ENCODE measurements at regions not wholly inside any gene's neighbourhood (a gene's known extent, or its start where the extent isn't known, plus 50 kb on each side); places are given as distances from the start of the nearest gene placed in this dataset.

- DNase-seq = no peak
Observed at GRCh38 chr3:124569761-124570160, 160.5 kb upstream of the UMPS start.

GRCh38 chr3:124570232-124570631 is 160.0 kb upstream of the UMPS start:
- DNase-seq = no peak

- DNase-seq = no peak
Observed at GRCh38 chr3:124572851-124573405, 157.3 kb upstream of the UMPS start.

GRCh38 chr3:124574012-124574411 is 156.2 kb upstream of the UMPS start:
- DNase-seq = no peak

GRCh38 chr3:124576565-124577493 is 153.4 kb upstream of the UMPS start:
- no peak for DNase-seq

- no peak for DNase-seq
Observed at GRCh38 chr3:124577494-124578167, 152.6 kb upstream of the UMPS start.

GRCh38 chr3:124579641-124580040 is 150.6 kb upstream of the UMPS start:
- DNase-seq = no peak

GRCh38 chr3:124582196-124582595 is 148.1 kb upstream of the UMPS start:
- DNase-seq = no peak

GRCh38 chr3:124582621-124583395 is 147.4 kb upstream of the UMPS start:
- DNase-seq = no peak

- no peak for DNase-seq
Observed at GRCh38 chr3:124584245-124584551, 146.1 kb upstream of the UMPS start.

- DNase-seq = peak in 22 of 56 donors; percentile 9 to 55 (median 26)
Observed at GRCh38 chr3:124584552-124585391, 145.5 kb upstream of the UMPS start.

GRCh38 chr3:124586126-124587052 is 143.9 kb upstream of the UMPS start:
- DNase-seq = peak in 1 of 56 donors; percentile 15

- DNase-seq = peak in 2 of 56 donors; percentile 12 to 27
Observed at GRCh38 chr3:124587053-124587408, 143.2 kb upstream of the UMPS start.

- DNase-seq = no peak
Observed at GRCh38 chr3:124588036-124588435, 142.2 kb upstream of the UMPS start.

GRCh38 chr3:124588794-124589193 is 141.5 kb upstream of the UMPS start:
- no peak for DNase-seq

- no peak for DNase-seq
Observed at GRCh38 chr3:124591699-124592098, 138.6 kb upstream of the UMPS start.

- DNase-seq = no peak
Observed at GRCh38 chr3:124592658-124593441, 137.4 kb upstream of the UMPS start.

GRCh38 chr3:124593442-124593829 is 136.8 kb upstream of the UMPS start:
- no peak for DNase-seq

GRCh38 chr3:124594581-124594980 is 135.7 kb upstream of the UMPS start:
- DNase-seq = no peak

All from amygdala (tissue), 56 donors.